Mesendoderm (in vitro differentiated cells): ENCODE measurements at regions not wholly inside any gene's neighbourhood (a gene's known extent, or its start where the extent isn't known, plus 50 kb on each side); places are given as distances from the start of the nearest gene placed in this dataset.

Experiments used
- DNase-seq: peaks from one replicate; pipeline ENCODE4 v3.0.0; 2013
- H2AK5ac ChIP-seq: 2 replicates; pipeline ENCODE4 v1.6.1; 2013; ENCODE audit warnings: low read length, inconsistent platforms
- H2BK120ac ChIP-seq: 2 replicates; pipeline ENCODE4 v1.6.1; 2013; ENCODE audit warnings: low read depth, mild to moderate bottlenecking, low read length, moderate library complexity, mixed read lengths
- H2BK15ac ChIP-seq: replicated peaks from 2 replicates; pipeline ENCODE4 v1.6.1; 2013; ENCODE audit warnings: low read depth, mild to moderate bottlenecking, moderate library complexity
- H2BK5ac ChIP-seq: 2 replicates; pipeline ENCODE4 v1.6.1; 2013; ENCODE audit warnings: low read length, inconsistent platforms
- H3K18ac ChIP-seq: 2 replicates; pipeline ENCODE4 v1.6.1; 2013; ENCODE audit warnings: mild to moderate bottlenecking, low read length, mixed read lengths
- H3K23ac ChIP-seq: one replicate; pipeline ENCODE4 v1.6.1; 2013; ENCODE audit warnings: low read length
- H3K27ac ChIP-seq: 2 replicates; pipeline ENCODE4 v1.5.1; 2013; ENCODE audit warnings: low read depth, mild to moderate bottlenecking, inconsistent platforms, low read length, moderate library complexity
- H3K27me3 ChIP-seq: 2 replicates; pipeline ENCODE4 v1.6.1; 2013; ENCODE audit warnings: low read length, control low read depth, mild to moderate bottlenecking, inconsistent platforms; ENCODE audit not compliant: insufficient read depth, poor library complexity
- H3K36me3 ChIP-seq: 2 replicates; pipeline ENCODE4 v1.6.1; 2013; ENCODE audit warnings: low read length, inconsistent platforms; ENCODE audit not compliant: control insufficient read depth, insufficient read depth
- H3K4ac ChIP-seq: one replicate; pipeline ENCODE4 v1.6.1; 2013; ENCODE audit warnings: low read depth, mild to moderate bottlenecking, low read length, moderate library complexity
- H3K4me1 ChIP-seq: 2 replicates; pipeline ENCODE4 v1.6.1; 2013; ENCODE audit warnings: low read depth, low read length, inconsistent platforms; ENCODE audit not compliant: control insufficient read depth
- H3K4me2 ChIP-seq: 2 replicates; pipeline ENCODE4 v1.6.1; 2013; ENCODE audit warnings: low read length
- H3K4me3 ChIP-seq: 2 replicates; pipeline ENCODE4 v1.5.1; 2013; ENCODE audit warnings: mild to moderate bottlenecking, low read length
- H3K56ac ChIP-seq: one replicate; pipeline ENCODE4 v1.6.1; 2013; ENCODE audit warnings: low read length
- H3K79me1 ChIP-seq: 2 replicates; pipeline ENCODE4 v1.6.1; 2013; ENCODE audit warnings: low read length, inconsistent platforms
- H3K79me2 ChIP-seq: 2 replicates; pipeline ENCODE4 v1.6.1; 2013; ENCODE audit warnings: mild to moderate bottlenecking, low read length; ENCODE audit not compliant: control insufficient read depth, insufficient read depth
- H3K9ac ChIP-seq: 2 replicates; pipeline ENCODE4 v1.6.1; 2013; ENCODE audit warnings: low read length, inconsistent platforms
- H4K5ac ChIP-seq: one replicate; pipeline ENCODE4 v1.6.1; 2013; ENCODE audit warnings: low read length
- H4K8ac ChIP-seq: one replicate; pipeline ENCODE4 v1.6.1; 2013; ENCODE audit warnings: low read depth, mild to moderate bottlenecking, control low read depth, low read length, moderate library complexity
- WGBS: extraction: QIAGEN DNeasy Blood & Tissue Kit; methylation state at CpG from one replicate; pipeline ENCODE4 v1.1.7; 2013; ENCODE audit warnings: low lambda C conversion rate, missing lambda C conversion rate; ENCODE audit not compliant: insufficient coverage; ENCODE audit errors: extremely low coverage; 5-methylcytosine and 5-hydroxymethylcytosine counted together

DNA sequence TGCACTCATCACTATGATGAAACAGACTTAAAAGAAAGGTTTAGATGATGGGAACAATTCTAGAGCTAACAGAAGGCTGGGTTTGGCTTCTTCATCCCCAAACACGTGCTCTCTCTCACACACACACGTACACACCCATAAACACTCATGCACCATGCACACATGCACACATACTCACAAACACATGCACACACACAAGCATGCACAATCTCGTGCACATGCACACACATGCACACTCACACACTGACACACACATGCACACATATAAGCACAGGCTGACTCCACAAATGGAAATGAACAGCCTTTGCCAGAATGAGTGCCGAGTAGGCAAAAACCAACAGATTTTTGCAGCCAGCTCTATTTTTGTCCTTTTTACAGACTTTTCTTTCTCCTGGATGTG lies 1571.6 kb downstream of the AACS start:
- no peak for DNase-seq
- H3K36me3 ChIP-seq: no peaks in the 10 kb centered on the region
- H3K4me2 ChIP-seq: no peak overlapping the region
- no peak overlapping the region for H2BK15ac ChIP-seq
- H3K4me1 ChIP-seq: no peaks in the 10 kb centered on the region
- no peak overlapping the region for H3K4me3 ChIP-seq
- H3K18ac ChIP-seq: no peak overlapping the region
- no peak overlapping the region for H3K27ac ChIP-seq
- H3K79me1 ChIP-seq: no peaks in the 10 kb centered on the region
- H3K9ac ChIP-seq: no peak overlapping the region
- no peak overlapping the region for H4K8ac ChIP-seq
- WGBS: no CpG with 5 or more reads among the region's 4 CpGs
- no peak overlapping the region for H2BK120ac ChIP-seq
- H3K56ac ChIP-seq: no peak overlapping the region
- H2AK5ac ChIP-seq: no peak overlapping the region
- no peak overlapping the region for H4K5ac ChIP-seq
- H2BK5ac ChIP-seq: no peak overlapping the region
- H3K4ac ChIP-seq: no peak overlapping the region
- H3K23ac ChIP-seq: no peak overlapping the region
- no peaks in the 10 kb centered on the region for H3K79me2 ChIP-seq
- no peaks in the 10 kb centered on the region for H3K27me3 ChIP-seq

DNA sequence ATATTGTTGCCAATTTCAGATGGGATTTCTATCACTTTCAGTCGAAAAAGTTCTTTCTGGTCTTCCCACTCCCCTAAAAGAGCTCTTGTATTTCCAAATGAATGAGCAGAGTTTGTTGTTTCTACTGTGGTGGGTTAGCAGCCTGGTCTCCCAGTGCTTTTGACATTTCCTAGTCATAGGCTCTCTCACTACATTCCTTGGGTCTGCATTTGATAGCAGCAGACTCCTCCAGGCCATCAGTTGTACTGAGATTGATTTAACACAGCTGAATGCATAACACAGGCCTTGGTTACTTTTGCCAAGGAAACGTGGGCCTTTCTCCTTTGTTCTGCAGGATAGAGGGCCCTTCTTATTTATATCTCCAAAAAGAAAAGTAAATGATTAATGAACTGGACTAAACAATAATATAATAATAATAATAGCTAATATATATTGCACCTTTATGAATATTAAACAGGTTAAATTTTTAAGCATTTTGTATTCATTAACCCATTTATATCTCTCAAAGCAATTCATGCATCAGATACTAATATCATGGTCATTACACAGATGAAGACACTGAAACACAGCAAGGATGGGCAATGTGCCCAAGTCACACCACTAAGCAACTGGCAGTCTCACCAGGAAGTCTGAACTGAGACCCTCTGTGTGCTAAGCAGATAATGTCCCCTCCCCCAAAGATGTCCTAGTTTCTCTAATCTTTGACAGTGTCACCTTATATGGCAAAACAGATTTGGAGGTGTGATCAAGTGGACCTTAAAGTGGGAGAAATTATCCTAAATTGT lies 1579.2 kb downstream of the AACS start:
- Histone ChIP-seq H3K36me3 (no peaks in the 10 kb centered on the region), H2AK5ac (no peak overlapping the region), H2BK120ac (no peak overlapping the region), H3K18ac (no peak overlapping the region), H3K79me1 (no peaks in the 10 kb centered on the region), H2BK15ac (no peak overlapping the region), H3K56ac (no peak overlapping the region), H3K9ac (no peak overlapping the region), H3K4me3 (no peak overlapping the region), H2BK5ac (no peak overlapping the region), H4K8ac (no peak overlapping the region), H3K4me1 (no peaks in the 10 kb centered on the region), H4K5ac (no peak overlapping the region), H3K23ac (no peak overlapping the region), H3K4me2 (no peak overlapping the region), H3K27ac (no peak overlapping the region), H3K27me3 (no peaks in the 10 kb centered on the region), H3K79me2 (no peaks in the 10 kb centered on the region), H3K4ac (no peak overlapping the region)
- no peak for DNase-seq
- WGBS: no CpG with 5 or more reads among the region's 2 CpGs

- H2BK15ac ChIP-seq: no peak overlapping the region
- H2BK120ac ChIP-seq: no peak overlapping the region
- H3K56ac ChIP-seq: no peak overlapping the region
- H3K79me2 ChIP-seq: no peaks in the 10 kb centered on the region
- H3K27me3 ChIP-seq: no peaks in the 10 kb centered on the region
- no peak overlapping the region for H3K23ac ChIP-seq
- H3K4me3 ChIP-seq: no peak overlapping the region
- H2AK5ac ChIP-seq: no peak overlapping the region
- no peak overlapping the region for H3K9ac ChIP-seq
- H3K4me1 ChIP-seq: no peaks in the 10 kb centered on the region
- H3K27ac ChIP-seq: no peak overlapping the region
- H3K36me3 ChIP-seq: no peaks in the 10 kb centered on the region
- no peak overlapping the region for H4K8ac ChIP-seq
- H3K18ac ChIP-seq: no peak overlapping the region
- H2BK5ac ChIP-seq: no peak overlapping the region
- no peak overlapping the region for H3K4me2 ChIP-seq
- H4K5ac ChIP-seq: no peak overlapping the region
- H3K4ac ChIP-seq: no peak overlapping the region
- no peaks in the 10 kb centered on the region for H3K79me1 ChIP-seq
- no CpG with 5 or more reads among the region's 5 CpGs for WGBS
- DNase-seq: no peak
Observed at GRCh38 chr12:126648074-126648473, 1582.8 kb downstream of the AACS start.

DNA sequence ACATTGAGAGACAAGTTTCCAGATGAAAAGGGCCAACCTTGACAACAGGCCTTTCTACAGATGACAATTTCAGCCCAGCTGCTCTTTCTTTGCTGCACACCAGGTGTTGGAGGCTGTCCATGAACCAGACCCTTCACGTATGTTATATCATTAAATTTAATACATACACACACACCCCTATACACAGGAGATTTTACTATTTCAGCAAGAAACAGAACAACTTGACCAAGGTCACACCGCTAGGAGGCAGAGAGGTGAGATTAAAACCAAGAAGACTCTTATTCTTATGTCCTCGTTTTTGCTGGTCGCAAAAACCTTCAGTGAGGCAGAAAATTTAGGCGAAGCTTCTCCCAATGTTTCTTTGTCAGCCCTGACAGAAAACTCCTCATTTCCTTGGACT lies 1585.9 kb downstream of the AACS start:
- Histone ChIP-seq H2BK15ac (no peak overlapping the region), H3K56ac (no peak overlapping the region), H3K79me1 (no peaks in the 10 kb centered on the region), H4K8ac (no peak overlapping the region), H2AK5ac (no peak overlapping the region), H3K4ac (no peak overlapping the region), H3K9ac (no peak overlapping the region), H3K4me2 (no peak overlapping the region), H3K4me3 (no peak overlapping the region), H3K18ac (no peak overlapping the region), H2BK5ac (no peak overlapping the region), H3K27ac (no peak overlapping the region), H3K36me3 (no peaks in the 10 kb centered on the region), H3K4me1 (no peaks in the 10 kb centered on the region), H3K27me3 (no peaks in the 10 kb centered on the region), H3K79me2 (no peaks in the 10 kb centered on the region), H4K5ac (no peak overlapping the region), H2BK120ac (no peak overlapping the region), H3K23ac (no peak overlapping the region)
- WGBS: no CpG with 5 or more reads among the region's 5 CpGs
- no peak for DNase-seq

DNA sequence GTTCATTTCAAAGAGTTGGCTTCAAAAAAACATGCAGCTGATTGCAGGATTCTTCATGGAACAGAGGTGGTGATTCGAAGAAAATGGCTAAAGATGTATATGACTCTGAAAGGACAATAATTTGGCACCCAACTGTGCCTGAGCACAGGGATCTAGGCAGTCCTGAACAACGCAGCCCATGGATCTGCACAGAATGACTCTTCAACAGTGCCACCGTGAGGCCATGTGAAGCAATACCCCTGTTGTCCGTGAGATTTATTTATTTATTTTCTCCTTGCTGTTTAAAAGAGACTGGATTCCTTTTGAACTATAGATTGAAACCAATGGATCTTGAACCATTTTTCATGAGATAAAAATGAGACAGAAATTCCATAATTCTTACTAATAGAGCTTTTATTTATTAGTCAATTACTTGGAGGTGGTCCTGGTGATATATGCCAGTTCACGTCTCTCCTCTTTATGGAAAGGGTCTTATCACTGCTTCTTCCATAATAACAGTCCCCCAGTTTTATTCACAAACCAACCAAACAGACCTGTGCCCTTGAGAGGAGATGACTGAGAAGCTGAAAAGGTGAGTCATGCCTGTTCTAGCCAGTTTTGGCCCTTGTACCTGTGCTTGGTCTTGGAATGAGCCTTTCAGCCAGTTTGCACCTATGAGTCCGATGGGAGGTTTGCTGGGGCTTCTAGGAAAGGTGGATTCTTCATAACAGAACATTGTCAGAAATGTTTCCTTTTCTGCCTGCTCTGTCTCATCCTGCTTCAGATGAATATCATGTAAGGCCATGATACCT lies 1598.3 kb downstream of the AACS start:
- Histone ChIP-seq H3K79me1 (no peaks in the 10 kb centered on the region), H3K4me1 (no peaks in the 10 kb centered on the region), H2BK120ac (no peak overlapping the region), H3K4ac (no peak overlapping the region), H3K9ac (no peak overlapping the region), H2BK15ac (no peak overlapping the region), H3K36me3 (no peaks in the 10 kb centered on the region), H3K4me2 (no peak overlapping the region), H4K5ac (no peak overlapping the region), H3K79me2 (no peaks in the 10 kb centered on the region), H4K8ac (no peak overlapping the region), H3K56ac (no peak overlapping the region), H3K18ac (no peak overlapping the region), H3K4me3 (no peak overlapping the region), H3K27me3 (no peaks in the 10 kb centered on the region), H2AK5ac (no peak overlapping the region), H3K27ac (no peak overlapping the region), H3K23ac (no peak overlapping the region), H2BK5ac (no peak overlapping the region)
- peak; percentile 64 for DNase-seq
- WGBS: no CpG with 5 or more reads among the region's 6 CpGs
